ENCODE measurements at regions not wholly inside any gene's neighbourhood (a gene's known extent, or its start where the extent isn't known, plus 50 kb on each side); places are given as distances from the start of the nearest gene placed in this dataset.
"Not testable (repeated sequence)": the region's sequence is repeated elsewhere in the genome, so short reads cannot be mapped to it uniquely, and the experiment has no call there.

DNA sequence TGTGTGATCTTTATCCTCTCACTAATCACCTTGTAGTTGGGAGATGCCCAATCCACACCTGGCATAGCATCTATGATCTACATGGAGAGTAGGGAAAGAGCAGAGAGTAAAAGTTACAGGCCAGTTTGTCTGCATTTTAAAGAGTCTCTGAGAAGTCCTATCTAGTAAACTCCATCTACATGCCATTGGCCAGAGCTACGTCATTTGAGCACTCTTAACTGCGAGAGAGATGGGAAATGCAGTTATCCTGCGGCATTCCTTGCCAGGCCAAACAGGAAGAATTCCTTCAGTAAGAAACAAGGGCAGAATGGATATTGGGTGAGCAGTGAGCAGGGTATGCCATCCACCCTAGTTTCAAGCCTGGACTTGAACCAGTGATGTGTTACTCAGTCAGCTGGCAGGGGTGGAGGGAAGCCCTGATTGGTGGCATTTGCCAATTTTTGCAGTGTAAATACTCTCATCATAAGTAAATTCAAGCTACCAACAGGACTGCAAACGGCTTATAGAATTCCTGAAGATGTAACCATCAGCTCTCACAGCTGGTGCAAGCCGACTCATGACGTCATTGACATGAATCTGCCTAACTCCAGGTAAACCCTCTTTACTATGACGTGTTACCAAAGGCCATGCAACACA, 156.8 kb upstream of the MSX2 start:
- DNase-seq: no peak

DNA sequence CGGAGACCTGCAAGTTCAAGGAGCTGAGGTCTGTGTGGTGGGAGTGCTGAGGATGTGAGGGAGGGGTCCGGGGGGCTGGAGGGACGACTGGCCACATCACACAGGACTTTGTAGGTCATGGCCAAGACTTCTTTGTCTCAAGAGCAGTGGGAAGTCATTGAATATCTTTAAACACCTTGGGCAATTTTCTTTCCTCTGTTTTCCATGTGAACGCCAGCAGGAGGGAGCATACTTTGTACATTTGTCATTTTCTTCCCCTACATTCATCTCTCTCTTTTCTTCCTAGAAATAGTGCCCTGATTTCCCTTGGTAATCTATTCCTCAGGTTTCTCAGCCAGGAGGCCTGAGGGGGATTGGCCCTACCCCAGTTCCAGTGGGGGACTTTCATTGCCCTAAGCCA, 153.7 kb upstream of the MSX2 start:
- DNase-seq: no peak

DNA sequence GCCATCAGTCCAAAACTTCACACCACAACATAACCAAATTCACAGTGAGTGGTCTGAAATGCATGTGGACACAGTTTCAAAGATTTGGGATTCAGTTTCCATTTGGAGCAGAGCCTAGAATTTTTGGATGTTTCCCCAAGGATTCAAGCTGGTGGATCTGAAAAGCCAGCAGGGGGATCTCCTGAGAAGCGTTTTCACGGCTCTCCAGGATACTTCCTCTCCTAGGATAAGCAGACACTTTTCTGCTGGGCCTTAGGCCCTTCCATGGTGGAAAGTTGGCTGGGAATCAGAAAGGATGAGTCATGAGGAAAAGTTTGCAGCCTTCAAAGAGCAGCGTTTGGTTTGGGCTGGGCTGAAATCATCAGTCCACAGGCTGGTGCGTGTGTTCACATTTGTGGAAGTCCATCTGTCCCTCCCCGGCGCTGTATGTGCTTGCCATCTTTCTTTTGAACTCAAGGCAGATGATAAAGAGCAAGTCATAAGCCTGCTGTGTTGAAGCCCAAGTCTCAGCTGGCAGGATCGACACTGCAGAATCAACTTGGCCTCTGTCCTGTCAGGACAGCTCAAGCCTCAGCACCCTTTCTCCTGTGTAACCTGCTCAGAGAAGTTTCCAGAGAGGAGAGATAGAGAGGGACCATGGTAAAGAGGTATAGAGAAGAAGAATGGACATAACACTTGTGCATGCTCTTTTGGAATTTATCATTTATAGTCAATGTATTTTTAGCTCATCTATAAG, 152.6 kb upstream of the MSX2 start:
- no peak for DNase-seq

DNA sequence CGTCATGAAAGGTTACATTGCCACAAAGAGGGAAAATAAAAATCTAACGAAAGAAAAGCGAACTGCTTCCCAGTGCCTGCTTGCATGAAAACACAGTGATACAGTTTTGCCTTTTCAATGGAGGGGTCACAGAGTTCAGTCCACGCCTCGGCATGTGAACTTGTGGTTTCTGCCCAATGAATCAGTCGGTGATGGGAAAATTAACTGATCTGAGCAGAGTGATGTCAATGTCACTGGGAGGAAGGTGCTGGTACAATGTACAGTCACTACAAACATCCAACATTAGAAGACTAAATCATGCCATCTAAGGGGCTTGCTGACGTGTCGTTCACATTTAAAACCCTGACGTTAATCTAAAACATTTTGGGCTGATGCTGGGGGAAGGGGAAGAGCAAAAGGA, 151.8 kb upstream of the MSX2 start:
- DNase-seq: no peak

DNA sequence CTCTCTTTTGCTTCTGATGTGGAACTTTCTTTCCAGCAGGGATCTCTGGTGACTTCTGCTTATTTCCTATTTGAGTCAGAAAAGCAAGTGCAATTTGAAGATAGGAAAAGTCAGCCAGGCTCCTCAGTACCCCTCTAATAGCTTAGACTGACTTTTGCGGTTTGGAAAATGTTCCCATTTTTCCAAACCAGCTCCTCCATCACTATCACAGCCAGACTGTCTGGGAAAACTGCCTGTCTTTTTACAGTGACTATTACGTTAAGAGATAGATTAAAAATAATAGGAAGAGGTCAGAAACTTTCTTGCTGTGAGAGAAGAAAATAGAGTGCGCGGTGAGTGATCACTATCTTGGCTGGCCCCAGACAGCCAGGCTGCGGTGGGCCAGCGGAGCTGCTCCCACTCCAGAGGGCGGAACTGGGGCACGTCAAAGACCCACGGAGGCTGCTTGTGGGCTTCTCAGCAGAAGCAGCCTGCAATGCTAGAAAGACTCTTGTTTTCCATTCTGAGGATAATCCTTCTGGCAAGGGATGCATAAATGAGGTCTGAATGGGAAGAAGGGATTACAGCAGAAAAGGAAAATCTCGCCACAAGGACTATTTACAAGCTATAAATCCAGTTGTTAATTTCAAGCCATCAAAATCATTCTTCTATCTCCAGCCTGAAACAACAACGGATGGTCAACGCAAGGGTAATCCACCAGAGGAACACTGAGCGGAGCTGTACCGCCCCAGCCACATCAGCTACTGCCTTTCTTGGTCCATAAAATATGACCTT, 151.0 kb upstream of the MSX2 start:
- no peak for DNase-seq

DNA sequence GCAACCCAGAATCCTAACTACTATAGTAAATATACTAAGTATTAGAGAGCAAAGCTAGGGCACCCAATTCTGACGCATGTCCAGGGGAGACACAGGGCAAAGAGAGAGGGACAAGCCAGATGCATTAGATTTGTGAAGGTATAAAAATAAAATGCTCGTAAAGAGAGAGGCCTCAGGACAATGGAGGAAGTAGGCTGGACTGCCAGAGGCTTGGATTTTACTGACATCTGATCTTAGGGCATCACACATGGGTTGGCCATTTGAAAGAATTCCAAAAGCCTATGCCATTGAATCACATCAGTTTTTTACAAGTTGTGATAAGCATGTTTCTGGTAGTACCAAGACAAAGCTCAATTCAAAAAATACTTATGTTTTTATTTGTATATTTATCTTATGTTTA, 149.3 kb upstream of the MSX2 start:
- no peak for DNase-seq

DNA sequence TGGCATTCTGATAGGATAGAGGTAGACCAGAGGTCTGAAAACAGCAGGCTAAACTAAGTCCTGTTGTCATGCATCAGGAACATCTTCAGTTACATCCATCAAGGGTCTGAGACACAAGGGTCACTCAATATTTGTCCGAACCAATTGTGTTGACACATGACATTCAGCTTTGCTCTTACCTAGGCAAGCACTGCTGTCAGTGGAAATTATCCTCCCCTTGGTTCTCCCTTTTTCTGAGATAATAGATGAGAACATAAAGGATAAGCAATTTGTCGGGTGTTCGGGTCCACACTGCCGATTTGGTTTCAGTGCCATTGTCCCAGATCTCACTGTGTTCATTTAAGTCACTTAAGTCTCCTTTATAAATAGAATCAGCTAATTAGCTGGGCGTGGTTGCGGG, 148.3 kb upstream of the MSX2 start:
- DNase-seq: no peak

DNA sequence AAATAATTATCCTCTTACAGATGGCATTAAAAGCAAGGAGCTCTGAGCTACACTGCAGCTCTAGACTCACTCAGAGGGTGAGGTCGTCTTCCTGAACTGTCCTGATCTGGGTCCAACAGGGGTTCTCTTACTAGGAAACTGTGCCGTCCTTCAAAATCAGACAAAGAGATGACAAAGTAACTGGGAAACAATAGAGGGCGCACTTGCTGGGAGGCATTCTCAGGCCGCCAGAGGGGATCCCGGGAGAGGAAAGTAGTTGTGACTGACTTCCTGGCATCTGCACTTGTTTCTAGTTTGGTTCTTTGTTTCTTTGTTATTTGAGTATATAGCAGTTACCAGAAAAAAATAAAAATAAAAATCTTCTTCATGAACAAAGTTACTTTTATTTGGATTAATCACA, 142.9 kb upstream of the MSX2 start:
- DNase-seq: no peak

DNA sequence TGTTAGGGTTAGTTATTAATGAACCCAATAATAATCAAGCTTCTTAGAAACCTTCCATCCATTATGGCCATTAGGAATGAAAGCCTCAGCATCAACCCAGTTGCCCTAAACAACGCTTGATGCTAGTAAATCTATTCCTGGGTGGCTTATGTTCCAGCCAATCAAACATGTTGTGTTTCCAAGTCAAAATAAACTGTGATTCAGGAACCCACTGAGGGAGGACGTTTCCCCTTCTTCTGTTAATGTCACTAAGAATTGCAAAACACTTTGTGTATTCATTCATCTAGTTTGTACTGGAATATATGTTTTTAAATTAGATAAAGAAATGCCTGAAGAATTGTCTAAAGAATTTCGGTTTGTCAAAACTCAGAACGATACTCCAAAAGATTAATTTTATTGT, 142.5 kb upstream of the MSX2 start:
- no peak for DNase-seq

DNA sequence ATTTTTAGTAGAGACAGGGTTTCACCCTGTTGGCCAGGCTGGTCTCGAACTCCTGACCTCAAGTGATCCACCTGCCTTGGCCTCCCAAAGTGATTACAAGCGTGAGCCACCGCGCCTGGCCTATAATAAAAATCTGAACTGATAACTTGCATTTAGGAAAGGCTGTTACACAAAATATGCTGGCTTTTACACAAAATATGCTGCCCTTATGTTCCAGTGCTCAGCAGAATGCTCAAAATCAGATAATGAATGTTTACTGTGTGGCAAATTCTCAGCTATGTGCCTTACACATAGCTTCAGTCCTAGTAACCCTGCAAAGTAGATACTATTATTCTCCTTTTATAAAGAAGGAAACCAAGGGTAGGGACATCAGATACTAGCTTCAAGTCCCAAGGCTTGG, 141.3 kb upstream of the MSX2 start:
- no peak for DNase-seq

DNA sequence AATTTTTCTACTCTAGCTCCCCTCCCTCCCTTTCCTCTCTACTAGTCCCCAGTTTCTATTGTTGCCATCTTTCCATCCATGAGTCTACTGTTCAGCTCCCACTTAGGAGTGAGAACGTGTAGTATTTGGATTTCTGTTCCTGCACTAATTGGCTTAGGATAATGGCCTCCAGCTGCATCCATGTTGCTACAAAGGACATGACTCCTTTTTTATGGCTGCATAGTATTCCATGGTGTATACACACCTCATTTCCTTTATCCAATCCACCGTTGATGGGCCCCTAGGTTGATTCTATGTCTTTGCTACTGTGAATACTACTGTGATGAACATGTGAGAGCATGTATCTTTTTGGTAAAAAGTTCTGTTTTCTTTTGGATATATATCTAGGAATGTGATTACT, 138.9 kb upstream of the MSX2 start:
- DNase-seq: no peak

DNA sequence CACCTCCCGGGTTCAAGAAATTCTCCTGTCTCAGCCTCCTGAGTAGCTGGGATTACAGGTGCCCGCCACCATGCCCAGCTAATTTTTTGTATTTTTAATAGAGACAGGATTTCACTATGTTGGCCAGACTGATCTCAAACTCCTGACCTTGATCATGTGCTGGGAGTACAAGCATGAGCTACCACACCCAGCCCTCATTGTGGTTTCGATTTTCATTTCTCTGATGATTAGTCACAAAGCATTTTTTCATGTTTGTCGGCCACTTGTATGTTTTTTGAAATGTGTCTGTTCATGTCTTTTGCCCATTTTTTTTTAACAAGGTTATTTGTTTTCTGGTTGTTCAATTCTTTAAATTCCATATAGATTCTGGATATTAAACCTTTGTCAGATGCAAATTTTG, 138.2 kb upstream of the MSX2 start:
- DNase-seq: not testable (repeated sequence)

DNA sequence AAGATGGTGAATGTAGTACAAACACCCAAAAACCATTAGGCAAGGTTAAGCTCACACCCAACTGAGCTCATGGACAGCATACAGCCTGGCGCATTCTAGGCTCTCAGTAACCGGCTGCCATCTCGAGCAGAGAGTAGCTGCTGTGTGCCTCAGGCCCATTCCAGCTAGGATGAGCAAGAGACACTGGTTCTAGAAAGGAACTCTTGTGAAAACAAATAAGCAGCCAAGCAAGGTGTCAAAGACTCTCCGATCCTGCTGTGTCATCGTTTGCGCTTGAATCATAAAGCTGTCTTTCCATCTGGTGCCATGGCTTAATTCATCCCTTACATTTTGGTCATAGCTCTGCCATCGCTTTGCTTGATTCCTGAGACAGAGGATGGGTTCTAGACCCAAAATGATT, 135.4 kb upstream of the MSX2 start:
- DNase-seq: no peak

DNA sequence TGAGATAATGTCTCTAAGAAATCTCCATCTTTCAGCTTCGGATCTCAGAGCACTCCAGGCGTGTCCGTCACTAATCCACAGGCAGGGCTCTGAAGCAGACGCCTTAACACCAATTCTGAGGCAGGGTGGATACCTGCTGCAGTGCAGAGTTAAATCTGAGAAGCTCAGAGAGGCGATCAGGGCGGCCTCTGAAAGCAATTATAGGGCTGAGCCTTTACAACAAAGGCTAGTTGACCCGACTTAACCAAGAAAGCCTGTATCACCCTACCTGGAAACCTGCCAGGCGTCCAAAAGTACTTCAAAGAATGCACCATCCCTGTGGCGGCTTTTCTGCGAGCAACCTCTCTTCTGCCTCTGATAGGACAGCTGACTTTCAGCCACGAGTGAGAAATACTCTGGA, 134.8 kb upstream of the MSX2 start:
- no peak for DNase-seq

DNA sequence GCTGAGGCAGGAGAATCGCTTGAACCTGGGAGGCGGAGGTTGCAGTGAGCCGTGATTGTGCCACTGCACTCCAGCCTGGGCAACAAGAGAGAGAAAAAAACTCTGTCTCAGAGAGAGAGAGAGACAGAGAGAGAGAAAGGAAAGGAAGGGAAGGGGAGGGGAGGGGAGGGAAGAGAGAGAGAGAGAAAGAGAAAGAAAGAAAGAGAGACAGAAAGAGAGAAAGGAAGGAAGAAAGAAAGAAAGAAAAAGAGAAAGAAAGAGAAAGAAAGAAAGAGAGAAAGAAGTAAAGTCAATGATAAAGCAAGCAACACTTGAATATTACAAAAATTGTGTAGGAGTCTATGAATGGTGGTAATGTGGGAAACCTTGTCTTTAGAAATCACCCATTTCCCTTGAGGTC, 133.6 kb upstream of the MSX2 start:
- no peak for DNase-seq

DNA sequence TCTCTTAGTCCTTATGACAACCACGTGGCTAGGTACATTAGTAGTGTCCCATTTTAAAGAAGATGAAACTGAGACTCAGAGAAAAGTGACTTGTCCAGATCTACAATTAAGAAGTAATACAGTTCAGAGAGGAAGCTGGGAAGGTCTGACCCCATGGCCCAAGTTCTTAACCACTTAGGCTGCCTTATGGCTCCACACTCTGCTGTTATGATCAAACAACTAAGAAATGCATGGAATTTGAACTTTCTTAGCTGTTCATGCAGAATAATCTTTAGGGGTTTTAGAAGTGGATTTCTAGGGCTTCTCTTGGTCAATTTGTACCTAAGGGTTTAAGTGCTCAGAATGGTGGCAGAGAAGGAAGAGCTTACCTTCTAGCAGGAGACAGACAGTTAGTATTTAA, 128.0 kb upstream of the MSX2 start:
- DNase-seq: no peak

DNA sequence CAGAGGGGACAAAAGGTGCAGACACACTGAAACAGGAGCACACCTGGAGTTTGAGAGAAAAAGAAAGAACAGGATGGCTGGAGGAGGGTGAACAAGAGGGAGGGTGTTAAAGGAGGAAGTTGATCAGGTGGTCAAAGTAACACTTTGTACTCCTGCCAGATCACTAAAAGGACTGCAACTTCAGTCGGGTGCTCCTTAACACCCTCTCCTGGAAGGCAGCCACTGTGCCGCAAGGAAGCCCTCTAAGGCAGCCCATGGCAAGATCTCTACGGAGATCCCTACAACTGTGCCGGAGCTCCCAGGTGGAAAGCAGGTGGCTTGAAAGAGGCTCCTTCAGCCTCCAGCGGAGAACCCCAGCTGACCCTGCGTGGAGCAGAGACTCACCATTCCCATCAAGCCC, 124.4 kb upstream of the MSX2 start:
- DNase-seq: no peak

DNA sequence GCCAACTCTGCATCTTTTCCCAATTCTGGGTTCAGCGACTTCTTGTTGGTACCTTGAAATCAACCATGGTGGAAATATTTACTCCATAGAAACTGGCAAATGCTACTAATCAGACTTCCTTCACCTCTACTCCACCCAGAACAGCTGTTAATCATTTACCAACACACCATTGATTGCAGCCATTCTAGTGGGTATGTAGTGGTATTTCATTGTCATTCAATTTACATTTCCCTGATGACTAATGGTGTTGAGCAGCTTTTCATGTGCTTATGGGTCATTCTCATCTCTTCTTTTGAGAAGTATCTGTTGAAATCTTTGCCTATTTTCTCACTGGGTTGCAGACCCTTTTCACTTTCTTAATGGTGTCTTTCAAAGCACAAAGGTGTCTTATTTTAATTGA, 122.4 kb upstream of the MSX2 start:
- DNase-seq: no peak

DNA sequence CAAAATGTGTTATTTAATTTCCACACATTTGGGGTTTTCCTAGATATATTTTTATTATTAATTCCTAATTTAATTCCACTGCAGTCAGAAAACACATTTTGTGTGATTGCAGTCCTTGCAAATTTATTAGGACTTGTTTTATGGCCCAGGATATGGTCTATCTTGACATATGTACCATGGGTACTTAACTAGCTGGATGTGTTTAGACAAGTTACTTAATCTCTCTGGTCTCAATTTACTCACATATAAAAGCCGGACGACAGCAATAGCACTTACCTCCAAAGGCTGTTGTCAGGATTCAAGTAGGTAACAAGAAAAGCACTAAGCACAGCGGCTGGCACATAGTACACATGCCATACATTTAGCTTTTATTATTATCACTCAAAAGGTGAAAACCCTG, 118.2 kb upstream of the MSX2 start:
- no peak for DNase-seq

DNA sequence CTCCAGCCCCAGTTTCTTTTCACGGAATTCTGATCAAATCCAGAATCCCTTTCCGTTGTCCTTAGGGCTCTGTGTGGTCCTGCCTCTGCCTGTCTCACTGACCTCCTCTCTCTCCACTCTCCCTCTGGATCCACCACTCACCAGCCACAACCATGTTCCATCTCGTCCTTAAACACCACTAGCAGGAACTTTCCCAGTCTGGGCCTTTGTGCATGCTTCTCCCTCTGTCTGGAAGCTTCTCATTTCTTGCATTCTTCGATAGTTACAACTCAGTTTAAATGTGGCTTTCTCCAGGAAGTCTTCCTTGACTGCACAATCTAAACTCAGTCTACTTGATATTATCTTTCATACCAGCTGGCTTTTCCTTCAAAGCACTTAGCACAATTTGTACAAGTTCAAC, 117.7 kb upstream of the MSX2 start:
- no peak for DNase-seq

DNA sequence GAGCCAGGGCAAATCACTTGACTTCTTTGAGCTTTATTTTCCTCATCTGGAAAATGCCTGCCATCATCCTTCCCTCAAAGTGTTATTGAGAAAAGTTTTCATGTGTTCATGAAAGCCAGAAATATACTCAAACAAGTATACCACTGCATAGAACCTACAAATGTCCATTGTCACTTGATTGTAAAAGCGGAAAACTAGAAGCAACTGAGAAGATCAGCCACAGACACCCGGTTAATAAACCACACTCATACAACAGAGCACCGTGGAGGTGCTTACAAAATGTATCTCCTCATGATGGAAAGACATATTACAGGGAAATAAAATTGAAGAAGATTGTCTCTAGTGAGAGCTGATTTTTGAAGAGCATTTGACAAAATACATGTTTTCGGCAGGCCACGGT, 117.2 kb upstream of the MSX2 start:
- no peak for DNase-seq

DNA sequence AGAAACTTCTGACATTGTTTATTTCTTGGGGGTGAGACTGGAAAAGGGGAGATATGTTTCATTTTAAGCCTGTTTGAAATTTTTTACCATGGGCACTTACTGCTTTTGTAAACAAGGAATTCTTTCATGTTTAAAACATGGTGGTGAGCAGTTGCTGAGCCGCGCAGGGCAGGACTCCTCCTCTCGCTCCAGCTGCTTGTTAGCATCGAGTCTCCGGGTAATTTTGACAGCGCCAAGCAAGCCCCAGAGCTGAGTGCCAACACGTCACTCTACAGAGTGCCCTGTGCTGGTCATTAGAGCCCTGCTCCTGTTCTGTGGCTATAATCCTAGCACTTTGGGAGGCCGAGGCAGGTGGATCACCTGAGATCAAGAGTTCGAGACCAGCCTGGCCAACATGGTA, 116.5 kb upstream of the MSX2 start:
- no peak for DNase-seq

DNA sequence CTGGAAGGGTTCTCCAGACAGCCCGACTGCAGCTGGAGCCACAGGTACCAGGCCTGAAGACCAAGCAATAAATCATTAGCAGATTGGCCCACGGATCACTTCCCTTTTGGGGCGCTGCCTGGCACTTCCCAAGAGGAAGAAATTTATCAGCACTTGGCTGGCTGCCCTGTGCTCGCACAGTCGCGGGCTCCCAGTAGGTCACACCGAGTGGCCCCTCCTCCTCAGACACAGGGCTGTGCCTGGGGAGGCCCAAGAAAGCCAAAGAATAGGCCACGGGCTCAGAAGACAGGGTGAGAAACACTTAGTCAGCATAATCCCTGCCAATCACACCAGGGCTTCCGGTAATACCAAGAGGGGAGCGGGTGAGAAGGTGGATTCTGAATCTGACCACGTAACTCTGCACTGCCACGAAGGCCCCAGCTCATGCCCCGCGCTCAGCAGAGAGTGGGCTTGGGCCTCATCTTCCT, 115.7 kb upstream of the MSX2 start:
- DNase-seq: no peak

DNA sequence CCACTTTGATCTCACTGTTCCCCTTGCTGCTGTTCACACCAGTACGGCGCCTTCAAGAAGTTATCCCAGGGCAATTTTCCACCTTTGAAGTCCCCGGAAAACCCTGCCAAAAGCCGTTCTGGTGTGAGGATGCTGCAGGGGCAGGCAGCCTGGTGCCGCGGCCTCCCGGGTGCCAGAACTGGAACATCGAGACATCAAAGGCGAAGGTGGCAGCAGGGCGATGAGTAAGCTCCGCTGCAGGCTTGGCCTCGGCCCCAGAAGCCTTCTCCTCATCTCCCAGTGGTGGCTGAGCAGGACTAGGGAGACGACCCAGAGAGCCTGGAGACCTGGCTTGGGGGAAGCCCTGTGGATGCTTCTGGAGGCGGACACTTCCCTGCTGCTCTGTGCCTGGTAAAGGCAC, 115.3 kb upstream of the MSX2 start:
- no peak for DNase-seq
